ENCODE measurements at regions not wholly inside any gene's neighbourhood (a gene's known extent, or its start where the extent isn't known, plus 50 kb on each side); places are given as distances from the start of the nearest gene placed in this dataset.

- intact Hi-C loops (cut with micrococcal nuclease; ENCODE audit: unreplicated experiment), result no loop called here
- POLR2A ChIA-PET, result no interaction called here
Observed at GRCh38 chr2:160889439-160890170, 270.6 kb upstream of the TANK start.

DNA sequence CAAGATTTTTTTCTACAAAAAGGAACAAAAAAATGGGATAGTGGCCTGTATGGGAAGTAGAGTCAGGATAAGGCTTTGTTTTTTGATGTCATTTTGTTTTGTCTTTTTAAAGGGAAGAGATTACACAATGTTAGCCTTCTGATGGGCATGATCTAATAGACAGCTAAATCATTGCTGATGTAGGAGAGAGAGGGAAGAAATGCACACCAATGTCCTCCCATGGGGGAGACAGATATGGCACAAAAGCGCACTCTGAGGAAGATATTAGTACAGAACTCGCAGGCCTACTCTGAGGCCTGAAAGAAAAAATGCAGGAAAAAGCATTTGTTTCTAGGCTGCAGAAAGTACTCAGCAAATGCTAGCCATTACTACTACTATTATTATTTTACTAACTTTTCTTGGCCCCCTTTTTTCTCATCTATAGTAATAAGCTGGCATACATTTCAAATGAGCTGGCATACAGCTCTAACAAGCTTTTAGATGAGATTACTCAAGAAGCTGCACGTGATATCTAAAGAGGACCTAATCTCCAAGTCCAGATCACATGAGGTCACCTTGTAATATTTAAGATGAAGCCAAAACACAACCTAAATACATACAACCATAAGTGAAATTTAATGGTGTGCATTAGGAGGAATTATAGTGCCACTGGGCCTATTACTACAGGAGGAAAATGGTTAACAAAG lies 269.4 kb upstream of the TANK start:
- in situ Hi-C loops (cut with HindIII; ENCODE audit: low pct_unique_long_range_greater_than_20kb, low sequenced_read_pairs) (no loop called here), intact Hi-C loops (cut with micrococcal nuclease; ENCODE audit: unreplicated experiment) (no loop called here)
- Histone ChIP-seq H3K4me1 (ENCODE audit: control insufficient read depth, insufficient read depth, low read length) (no peaks in the 10 kb centered on the region), H3K27me3 (ENCODE audit: control insufficient read depth, insufficient read depth, low read length) (no peaks in the 10 kb centered on the region), H3K9me3 (ENCODE audit: control insufficient read depth, insufficient read depth, low read depth, low read length) (no peaks in the 10 kb centered on the region), H3K36me3 (ENCODE audit: control insufficient read depth, insufficient read depth, low read length) (no peaks in the 10 kb centered on the region), H3K4me3 (ENCODE audit: low read depth in 2 of 2, low read length in 2 of 2) (no peak overlapping the region), H3K27ac (ENCODE audit: low read length) (no peak overlapping the region)
- BruUV-seq (replicated peaks), result no TSS peak
- ChIA-PET CTCF (no interaction called here), POLR2A (no interaction called here)
- TF ChIP-seq REST (IDR thresholded peaks at IDR 0.05; ENCODE audit: insufficient read depth in 1 of 2, low read depth in 2 of 2, low read length in 1 of 2) (no peak), CTCF (IDR thresholded peaks at IDR 0.05) (no peak), POLR2AphosphoS5 (IDR thresholded peaks at IDR 0.05; ENCODE audit: low read depth, low read length) (no peak), TCF7L2 (IDR thresholded peaks at IDR 0.05; ENCODE audit: low read depth, low read length) (no peak), SIN3A (IDR thresholded peaks at IDR 0.05; ENCODE audit: borderline replicate concordance, insufficient read depth, low read depth, low read length) (no peak)
- ATAC-seq, result no peak
- DNase-seq (ENCODE audit: low read depth, low spot score), result no peak

More at GRCh38 chr2:160889439-160890170, 270.6 kb upstream of the TANK start:
- no TSS peak for BruUV-seq (replicated peaks)
- ATAC-seq (no peak), DNase-seq (ENCODE audit: low read depth, low spot score) (no peak)
- CTCF ChIA-PET, result no interaction called here
- TF ChIP-seq TCF7L2 (IDR thresholded peaks at IDR 0.05; ENCODE audit: low read depth, low read length) (no peak), CTCF (IDR thresholded peaks at IDR 0.05) (no peak), SIN3A (IDR thresholded peaks at IDR 0.05; ENCODE audit: borderline replicate concordance, insufficient read depth, low read depth, low read length) (no peak)
- no peaks in the 10 kb centered on the region for H3K4me1 ChIP-seq (ENCODE audit: control insufficient read depth, insufficient read depth, low read length)
- no peak overlapping the region for H3K27ac ChIP-seq (ENCODE audit: low read length)
- in situ Hi-C loops (cut with HindIII; ENCODE audit: low pct_unique_long_range_greater_than_20kb, low sequenced_read_pairs), result no loop called here
- no peaks in the 10 kb centered on the region for H3K36me3 ChIP-seq (ENCODE audit: control insufficient read depth, insufficient read depth, low read length)
- no peaks in the 10 kb centered on the region for H3K9me3 ChIP-seq (ENCODE audit: control insufficient read depth, insufficient read depth, low read depth, low read length)
- no peaks in the 10 kb centered on the region for H3K27me3 ChIP-seq (ENCODE audit: control insufficient read depth, insufficient read depth, low read length)
- no peak overlapping the region for H3K4me3 ChIP-seq (ENCODE audit: low read depth in 2 of 2, low read length in 2 of 2)

All from Panc1 (cell line).